Stimulated activated CD8-positive, alpha-beta memory T cell treated with anti-CD3 and anti-CD28 coated beads, Interleukin-2, amount 100 ng/mL, for 1 hour (primary cell): ENCODE measurements at regions not wholly inside any gene's neighbourhood (a gene's known extent, or its start where the extent isn't known, plus 50 kb on each side); places are given as distances from the start of the nearest gene placed in this dataset.
"Not testable (repeated sequence)": the region's sequence is repeated elsewhere in the genome, so short reads cannot be mapped to it uniquely, and the experiment has no call there.

Experiments
- DNase-seq, 2 donors: peaks; one replicate each; pipeline ENCODE4 v3.0.0-alpha.2; 2020; ENCODE audit warnings: low read depth in 2 of 2

DNA sequence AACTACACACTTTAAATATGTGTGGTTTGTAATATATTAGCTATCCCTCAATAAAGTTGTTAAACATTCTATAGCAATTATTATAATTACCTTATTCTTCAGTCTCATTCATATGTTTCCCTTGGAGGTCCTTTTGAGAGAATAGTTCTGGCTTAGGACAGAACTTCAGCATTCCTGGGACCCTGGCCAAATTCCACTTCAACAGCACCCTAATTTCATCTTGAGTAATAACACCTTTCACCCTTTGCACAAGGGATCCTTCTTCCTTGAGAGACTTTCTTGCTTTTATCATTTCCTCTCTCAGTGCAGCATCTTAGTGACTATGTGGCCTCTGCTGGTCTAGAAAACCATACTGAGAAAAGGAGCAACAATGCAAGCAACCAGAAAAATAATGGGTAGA lies 255.9 kb downstream of the C11orf87 start:
- no peak for DNase-seq

DNA sequence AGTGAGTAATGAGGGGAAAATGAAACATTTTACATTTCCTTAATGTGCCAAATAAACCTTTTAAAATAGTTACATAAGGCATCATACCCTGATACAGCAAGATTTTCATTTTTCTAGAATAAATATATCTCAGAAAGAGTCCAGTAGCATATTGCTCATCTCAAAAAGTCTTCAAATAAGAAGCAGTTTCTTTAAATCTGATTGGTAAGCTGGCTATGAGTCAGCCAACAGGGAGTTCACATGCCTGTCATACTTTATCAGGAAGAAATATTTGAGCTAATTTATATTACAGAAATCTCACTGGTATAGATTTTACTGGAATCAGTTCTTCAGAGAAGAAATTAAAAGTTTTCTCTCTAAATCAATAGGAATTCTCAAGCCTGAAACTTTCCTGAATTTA lies 258.1 kb downstream of the C11orf87 start:
- no peak for DNase-seq

DNA sequence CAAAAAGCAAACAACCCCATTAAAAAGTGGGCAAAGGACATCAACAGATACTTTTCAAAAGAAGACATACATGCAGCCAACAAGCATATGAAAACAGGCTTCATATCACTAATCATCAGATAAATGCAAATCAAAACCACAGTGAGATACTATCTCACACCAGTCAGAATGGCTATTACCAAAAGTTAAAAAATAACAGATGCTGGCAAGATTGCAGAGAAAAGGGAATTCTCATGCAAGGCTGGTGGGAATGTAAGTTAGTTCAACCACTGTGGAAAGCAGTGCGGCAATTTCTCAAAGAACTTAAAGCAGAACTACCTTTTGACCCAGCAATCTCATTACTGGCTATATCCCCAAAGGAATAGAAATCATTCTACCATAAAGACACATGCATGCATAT lies 260.8 kb downstream of the C11orf87 start:
- DNase-seq, result not testable (repeated sequence)

DNA sequence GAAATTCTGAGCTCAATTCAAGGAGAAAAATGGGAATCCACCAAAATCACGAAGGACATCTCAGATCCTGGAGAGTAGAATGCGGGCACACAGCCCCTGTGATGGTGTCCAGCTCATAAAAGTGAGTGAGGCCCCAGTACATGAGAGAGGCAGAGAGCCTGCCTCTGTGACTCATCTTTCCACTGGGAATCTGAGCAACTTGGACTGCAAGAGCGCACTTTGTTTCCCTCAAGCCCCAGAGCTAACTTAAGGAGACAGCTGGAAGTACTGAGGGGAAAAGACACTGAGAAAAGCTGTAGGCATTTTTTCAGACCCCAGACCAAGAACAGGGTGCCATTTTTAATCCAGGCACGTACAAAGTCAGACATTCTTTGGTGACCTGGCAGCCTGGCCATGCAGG lies 273.7 kb downstream of the C11orf87 start:
- no peak for DNase-seq

DNA sequence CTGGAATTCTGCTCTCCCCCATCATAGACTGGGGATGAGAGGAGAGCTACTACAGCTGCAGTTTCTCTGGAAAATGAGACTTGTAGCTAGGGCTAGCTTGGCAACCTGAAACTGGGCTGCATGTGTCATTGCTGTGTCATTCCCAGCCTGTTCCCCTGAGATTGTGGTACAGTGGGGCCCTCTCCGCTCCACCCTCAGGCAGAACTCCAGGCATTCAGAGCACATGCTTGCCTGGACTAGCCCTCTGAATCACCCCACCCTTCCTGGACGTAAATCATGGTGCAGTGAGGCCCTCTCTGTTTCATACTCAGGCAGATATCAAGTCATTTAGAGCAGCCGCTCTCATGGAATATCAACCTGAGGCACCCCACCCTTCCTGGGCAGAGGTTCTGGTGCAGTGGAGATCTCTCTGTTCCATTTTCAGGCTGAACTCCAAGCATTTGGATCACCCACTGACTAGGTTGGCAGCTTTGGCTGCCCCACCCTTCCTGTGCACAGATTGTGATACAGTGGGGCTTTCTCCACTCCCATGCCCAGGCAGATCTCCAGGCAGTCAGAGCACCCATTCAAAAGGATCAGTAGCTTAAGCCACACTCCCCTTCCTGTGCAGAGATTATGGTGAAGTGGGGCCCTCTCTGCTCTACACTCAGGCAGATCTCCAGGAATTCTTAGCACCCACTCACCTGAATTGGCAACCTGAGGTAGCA lies 274.4 kb downstream of the C11orf87 start:
- no peak for DNase-seq

DNA sequence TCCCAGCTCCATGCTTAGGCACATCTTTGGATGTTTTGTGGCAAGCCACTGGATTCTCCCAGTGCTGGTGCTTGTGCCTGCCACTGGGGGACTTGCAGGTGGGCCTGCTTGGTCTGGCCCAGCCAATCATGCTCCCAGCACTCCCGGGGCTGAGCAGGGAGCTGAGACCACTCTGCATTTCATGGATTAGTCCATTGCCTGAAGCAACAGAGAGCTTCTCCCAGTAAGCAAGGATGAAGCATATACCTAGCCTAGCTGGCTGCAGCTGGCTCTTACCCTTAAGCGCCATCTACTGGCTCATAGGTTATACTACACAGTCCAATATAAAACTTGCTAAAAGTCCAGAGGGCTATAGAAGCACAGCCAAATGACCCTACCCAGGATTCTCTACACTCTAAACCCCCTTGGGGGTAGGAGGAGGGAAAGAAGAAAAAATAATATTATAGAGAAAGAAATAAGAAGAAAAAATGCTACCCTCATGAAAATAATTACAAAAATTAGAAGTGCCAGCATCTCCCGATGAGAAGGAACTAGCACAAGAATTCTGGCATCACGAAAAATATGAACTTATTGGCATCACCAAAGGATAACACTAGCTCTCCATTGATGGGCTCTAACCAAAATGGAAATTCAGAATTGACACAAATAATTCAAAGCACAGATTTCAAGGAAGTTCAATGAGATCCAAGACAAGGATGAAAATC lies 275.3 kb downstream of the C11orf87 start:
- DNase-seq, result no peak

DNA sequence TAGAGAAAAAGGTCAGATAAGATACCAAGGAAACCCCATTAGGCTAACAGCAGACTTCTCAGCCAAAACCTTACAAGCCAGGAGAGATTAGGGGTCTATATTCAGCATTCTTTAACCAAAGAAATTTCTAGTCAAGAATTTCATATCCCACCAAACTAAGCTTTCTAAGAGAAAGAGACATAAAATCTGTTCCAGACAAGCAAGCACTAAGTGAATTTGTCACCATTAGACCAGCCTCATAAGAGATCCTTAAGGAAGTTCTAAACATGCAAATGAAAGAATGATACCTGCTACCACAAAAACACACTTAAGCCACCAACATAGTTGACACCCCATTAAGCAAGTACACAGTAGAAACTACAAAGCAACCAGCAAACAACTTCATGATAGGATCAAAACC lies 276.2 kb downstream of the C11orf87 start:
- DNase-seq, result no peak

DNA sequence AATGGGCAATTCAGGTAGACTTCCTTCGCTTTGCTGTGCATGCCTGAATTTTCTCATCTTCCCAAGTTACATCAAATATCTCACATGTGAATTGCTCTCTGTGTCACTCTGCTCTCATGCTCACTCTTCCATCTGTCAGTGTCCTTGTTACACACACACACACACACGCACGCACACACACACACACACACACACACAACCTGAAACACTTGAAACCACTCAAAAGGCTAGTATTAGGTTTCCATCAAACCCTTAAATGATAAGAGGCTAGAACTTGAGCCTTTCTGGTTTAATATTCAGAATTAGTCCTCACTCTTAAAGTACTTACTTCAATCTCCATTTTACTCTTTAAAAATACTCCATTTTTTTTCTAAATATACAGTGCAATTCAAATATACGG lies 282.4 kb downstream of the C11orf87 start:
- DNase-seq, result no peak

DNA sequence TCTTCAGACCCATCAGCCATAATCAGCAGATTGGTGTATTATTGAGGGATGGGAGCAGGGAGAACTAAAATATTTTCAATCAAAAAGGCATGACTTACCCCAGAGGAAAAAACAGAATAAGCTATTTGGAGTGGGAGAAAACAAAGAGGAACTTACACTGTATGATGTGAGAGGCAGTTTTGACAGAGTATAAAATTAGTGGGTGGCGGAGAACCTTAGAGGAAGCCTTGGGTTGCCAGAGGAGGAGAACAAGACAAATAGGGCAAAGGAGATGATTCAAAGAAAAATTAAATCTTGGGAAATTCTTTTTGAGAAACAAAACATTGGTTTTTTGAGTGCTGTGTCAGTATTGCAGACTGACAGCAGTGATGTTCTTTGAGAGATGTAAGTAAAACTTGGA lies 285.0 kb downstream of the C11orf87 start:
- DNase-seq, result no peak

DNA sequence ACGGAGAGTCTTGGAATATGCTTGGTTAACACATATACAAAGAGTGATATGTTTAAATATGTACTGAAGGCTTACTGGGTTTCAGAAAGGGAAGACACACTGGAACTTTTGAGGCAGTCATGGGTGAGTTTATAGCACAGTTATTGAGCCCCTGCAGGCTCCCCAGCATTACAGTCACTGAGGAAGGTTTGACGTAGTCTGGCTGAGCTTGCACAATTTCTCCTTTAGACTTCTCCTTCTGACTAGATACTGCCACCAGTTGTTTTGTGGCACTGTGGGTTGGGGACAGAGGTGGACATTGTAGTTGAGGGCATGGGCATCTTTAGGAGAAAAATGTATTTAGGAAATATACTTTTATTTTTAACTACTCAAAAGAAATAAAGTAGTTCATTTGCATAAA lies 285.4 kb downstream of the C11orf87 start:
- DNase-seq, result no peak

DNA sequence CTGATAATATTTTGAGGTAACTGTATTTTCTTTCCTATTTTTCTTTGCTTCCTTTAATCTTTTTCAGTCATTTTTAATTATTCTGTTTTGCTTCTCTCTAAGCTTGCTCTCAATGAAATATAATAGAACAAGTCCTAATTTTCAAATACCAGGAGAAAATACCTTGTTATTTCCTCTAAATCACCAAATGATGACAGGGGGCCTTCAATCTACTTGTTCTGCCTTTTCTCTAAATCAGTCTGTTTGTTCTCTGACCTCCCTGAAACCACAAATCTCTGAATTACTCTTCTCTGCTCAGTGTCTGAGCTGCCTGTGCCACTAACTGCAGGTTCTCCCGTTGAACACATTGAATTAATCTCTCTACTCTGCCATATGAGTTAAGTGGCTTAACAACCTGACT lies 286.2 kb downstream of the C11orf87 start:
- no peak for DNase-seq

DNA sequence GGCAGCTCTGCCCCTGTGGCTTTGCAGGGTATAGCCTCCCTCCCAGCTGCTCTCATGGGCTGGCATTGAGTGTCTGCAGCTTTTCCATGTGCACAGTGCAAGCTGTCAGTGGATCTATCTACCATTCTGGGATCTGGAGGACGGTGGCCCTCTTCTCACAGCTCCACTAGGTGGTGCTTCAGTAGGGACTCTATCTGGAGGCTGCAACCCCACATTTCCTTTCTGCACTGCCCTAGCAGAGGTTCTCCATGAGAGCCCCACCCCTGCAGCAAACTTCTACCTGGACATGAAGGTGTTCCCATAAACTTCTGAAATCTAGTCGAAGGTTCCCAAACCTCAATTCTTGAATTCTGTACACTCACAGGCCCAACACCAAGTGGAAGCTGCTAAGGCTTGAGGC lies 292.5 kb downstream of the C11orf87 start:
- not testable (repeated sequence) for DNase-seq

DNA sequence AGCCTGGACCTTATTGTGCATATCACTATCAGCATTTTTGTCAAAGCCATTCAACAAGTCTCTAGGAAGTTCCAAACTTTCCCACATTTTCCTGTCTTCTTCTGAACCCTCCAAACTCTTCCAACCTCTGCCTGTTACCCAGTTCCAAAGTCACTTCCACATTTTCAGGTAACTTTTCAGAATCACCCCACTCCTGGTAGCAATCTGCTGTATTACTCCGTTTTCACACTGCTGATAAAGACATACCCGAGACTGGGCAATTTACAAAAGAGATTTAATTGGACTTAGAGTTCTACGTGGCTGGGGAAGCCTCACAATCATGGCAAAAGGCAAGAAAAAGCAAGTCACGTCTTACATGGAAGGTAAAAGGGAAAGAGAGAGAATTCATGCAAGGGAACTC lies 293.4 kb downstream of the C11orf87 start:
- not testable (repeated sequence) for DNase-seq

DNA sequence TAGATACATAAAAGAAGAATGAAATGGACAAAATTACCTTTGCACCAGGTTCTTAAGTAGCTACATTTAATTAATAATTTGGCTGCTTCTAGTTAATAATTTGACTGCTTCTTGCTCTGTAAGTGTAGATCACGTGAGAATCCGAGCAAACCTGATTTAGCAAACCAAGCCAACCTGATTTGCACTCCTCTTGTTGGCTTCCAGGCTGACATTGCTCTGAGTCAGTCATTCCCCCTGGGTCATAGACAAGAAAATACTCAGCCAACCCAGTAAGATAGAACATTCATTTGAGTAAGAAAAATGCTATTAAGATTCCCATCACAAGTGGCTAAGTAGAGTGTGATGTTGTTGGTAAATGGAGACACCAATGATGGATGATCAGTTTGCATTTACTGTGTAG lies 304.1 kb downstream of the C11orf87 start:
- DNase-seq, result no peak

DNA sequence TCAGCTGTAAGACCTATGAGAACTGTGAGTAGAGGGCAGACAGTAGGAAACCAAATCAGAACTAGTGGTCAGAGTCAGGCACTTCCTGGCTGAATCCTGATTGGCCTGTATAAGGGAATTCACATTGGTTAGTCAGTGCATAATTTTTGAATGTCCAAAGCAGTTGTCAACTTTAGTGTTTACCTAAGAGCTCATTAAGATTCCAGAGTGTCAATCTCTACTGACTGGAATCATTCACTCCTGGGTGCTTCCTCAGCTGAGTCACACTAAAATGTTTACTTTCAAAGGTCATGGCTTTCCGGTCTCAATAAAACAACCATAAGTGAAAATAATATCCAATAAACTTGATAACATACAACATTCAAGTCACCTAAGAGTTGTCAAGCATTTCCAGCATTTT lies 306.1 kb downstream of the C11orf87 start:
- DNase-seq, result no peak

DNA sequence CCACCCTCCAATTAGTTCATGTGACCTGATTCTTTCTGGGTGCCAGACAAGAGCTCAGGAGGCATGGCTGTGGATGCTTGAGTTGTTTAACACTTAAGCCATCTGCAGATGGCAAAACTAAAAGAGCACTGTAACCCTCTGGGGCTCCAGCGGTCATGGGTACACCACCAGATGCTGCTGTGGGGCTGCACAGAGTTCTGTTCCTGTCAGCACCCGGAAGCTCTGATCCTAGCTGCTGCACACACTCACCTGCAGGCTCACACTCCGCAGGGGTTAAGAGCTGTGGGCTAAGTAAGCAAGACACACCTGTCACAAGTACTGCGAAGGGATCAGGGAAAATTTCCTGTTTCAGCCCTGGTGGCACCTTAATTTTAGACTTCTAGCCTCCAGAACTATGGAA lies 307.8 kb downstream of the C11orf87 start:
- DNase-seq, result no peak

DNA sequence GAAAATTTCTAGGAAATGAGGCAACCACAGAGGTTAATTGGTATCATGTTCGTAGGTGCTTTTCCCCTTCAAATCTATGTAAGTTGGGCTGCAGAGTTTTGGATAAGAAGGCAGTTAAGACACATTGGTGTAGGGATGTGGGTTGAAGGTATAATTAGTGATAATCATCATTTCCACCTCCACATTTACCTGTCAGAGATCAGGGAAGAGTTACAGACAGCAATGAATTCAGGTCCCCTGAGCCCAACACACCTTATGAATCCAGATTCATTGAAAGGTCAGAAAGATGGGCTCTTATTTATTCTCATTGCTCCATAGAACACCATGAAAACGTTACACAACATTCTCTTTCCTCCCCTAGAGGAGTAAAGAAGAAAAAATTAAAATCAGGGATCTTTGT lies 308.7 kb downstream of the C11orf87 start:
- DNase-seq, result no peak

DNA sequence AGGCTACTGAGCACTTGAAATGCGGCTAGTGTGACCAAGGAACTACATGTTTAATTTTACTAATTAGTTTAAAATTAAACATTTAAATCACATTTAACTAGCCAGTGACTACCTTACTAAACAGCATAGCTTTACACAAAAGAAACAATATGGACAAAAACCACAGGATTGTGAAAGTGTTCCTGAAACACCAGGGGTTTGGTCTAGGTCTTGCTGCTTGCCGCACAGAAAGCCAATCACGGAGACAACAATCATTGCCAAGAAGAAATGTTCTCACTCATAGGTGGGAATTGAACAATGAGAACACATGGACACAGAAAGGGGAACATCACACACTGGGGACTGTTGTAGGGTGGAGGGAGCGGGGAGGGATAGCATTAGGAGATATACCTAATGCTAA lies 309.5 kb downstream of the C11orf87 start:
- DNase-seq, result no peak

DNA sequence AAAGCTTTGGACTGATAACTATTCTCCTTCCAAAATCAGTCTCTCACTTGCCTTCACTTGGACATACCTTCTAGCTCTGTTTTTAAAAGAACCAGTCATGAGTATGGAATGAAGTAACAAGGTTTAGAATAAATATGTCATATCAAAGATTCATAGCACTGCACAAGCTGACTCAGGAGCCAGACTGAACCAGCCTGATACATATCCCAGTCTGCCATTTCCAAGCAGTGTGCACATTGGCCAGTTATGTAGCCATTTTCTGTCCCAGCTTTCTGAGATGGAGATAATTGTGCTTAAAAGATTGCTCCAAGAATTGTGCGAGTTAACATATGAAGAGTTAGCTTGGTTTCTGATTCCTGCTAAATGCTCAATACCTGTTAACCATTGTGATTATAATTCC lies 311.3 kb downstream of the C11orf87 start:
- no peak for DNase-seq

DNA sequence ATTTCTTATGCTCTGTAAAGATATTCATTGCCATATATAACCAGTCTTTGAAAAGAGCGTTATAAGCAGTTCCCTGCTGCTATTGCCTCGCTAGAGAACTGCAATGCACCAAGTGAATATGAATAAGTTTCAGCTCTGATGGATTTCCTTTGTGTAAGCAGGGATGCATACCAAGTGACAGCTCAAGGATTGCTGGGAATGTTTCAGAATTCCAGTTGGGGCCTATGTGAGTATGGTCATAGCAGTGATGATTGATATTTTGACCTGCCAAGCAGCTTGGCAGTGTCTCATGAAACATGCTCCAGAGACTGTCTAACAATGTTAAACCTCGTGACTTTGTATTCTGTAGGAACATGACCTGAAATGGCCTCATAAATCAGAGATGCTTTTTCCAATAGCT lies 312.6 kb downstream of the C11orf87 start:
- DNase-seq, result no peak

DNA sequence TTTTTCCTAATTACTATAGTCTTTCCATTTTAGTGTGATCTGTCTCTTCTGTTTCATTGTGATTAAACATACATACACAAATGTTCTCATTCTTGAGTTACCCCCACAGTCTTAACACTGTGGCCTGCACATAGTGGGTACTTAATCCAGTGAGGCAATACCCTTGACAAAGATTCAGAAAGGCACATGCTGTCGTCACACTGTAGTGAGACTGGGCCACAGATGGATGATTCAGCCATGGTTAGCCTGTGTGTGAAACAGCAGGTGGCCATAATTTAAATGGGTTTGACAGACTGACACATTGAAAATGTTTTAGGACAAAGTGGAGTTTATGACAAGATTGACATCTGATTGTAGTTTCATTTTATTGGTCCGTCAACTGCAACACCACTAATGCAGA lies 313.1 kb downstream of the C11orf87 start:
- no peak for DNase-seq

DNA sequence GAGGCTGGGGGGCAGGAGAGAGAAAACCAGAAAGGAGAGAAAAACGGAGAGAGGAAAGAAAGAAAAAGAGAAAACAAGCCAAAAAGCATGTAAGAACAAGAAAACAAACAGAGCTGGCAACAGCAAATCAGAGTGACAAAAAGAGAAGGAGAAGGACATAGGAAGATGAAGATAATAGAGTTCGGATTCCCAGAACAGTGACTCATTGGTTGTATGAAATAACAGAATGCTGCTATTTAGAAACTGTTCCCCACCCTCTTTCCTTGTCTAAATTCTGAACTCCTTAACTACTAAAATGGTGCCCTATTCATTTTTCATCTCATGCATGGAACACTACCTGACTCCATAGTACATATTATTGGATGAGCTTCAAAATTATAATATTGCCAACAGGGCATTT lies 317.4 kb downstream of the C11orf87 start:
- no peak for DNase-seq

DNA sequence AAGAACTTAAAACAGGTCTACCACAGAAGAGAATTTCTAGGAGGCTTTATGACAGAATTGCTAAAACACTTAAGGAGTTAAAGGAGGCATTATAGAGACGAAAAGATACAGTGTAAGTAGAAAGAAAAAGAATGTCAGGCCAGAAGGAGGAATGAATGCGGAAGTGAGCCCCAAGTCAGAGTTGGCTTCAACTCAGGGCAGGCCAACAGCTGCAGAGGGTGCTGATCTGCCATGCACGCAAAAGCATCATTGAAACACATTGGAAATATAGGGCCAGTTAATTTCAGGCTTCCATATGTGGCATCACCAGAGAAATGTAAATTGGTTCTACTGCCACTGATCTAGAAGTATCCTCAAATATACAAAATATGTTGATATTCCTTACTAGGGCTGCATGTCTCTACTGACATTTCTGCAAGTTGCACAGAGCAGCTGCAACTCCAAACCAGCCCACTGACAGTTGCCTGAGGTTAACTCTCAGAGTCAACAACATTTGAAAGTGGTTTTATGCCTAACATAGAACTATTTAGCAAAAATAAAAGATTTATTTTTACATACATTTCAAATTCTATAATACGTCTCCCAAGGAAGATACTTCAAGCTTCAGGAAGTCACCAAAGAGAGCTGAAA lies 324.1 kb downstream of the C11orf87 start:
- no peak for DNase-seq
